ENCODE measurements at regions not wholly inside any gene's neighbourhood (a gene's known extent, or its start where the extent isn't known, plus 50 kb on each side); places are given as distances from the start of the nearest gene placed in this dataset.

DNA sequence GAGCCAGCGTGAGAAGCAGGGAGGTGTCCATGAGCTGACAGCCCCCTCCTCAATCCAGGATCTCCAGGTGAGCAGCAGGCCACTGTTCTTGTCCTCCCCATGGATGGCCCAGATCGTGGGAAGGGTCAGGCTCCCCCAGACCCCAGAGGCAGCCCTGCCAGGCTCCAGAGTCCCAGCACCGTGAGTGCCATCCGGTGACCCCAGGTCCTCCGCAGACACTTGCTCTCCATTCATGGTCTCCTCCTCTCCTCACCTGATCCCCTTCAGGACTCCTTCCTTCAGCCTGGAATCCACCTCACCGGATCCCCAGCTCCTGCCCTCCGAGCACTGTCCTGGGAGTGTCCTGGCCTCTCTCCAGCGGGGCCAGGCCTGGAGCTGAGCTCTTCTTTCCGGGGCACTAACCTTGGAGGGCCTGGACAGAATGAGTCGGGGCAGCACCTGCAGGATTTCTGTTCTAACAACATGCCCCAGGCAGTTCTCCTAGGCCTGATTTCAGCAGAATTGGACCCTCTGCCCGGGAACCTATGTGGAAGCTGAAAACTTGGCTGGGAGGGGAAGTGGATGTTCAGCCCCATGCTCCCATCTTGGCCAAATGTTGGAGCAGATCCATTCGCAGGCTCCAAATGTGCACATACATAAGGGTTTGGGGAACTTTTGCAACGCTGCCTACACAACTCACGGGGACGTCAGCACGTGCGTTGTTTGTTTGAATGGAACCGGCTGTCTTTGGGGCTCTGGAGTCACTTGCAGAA is 341.6 kb upstream of the SFSWAP start:
- TF ChIP-seq POLR2AphosphoS5 (IDR thresholded peaks at IDR 0.05; ENCODE audit: low read depth, low read length) (no peak), TAF1 (IDR thresholded peaks at IDR 0.05; ENCODE audit: borderline replicate concordance, insufficient read depth, low read length) (no peak), SIN3A (IDR thresholded peaks at IDR 0.05; ENCODE audit: borderline replicate concordance, insufficient read depth, low read length) (no peak), FOXP2 (optimal IDR thresholded peaks at IDR 0.05; ENCODE audit: borderline replicate concordance, extremely low read depth, extremely low read length, insufficient read depth) (no peak)
- TF ChIP-seq, protein P1, sequence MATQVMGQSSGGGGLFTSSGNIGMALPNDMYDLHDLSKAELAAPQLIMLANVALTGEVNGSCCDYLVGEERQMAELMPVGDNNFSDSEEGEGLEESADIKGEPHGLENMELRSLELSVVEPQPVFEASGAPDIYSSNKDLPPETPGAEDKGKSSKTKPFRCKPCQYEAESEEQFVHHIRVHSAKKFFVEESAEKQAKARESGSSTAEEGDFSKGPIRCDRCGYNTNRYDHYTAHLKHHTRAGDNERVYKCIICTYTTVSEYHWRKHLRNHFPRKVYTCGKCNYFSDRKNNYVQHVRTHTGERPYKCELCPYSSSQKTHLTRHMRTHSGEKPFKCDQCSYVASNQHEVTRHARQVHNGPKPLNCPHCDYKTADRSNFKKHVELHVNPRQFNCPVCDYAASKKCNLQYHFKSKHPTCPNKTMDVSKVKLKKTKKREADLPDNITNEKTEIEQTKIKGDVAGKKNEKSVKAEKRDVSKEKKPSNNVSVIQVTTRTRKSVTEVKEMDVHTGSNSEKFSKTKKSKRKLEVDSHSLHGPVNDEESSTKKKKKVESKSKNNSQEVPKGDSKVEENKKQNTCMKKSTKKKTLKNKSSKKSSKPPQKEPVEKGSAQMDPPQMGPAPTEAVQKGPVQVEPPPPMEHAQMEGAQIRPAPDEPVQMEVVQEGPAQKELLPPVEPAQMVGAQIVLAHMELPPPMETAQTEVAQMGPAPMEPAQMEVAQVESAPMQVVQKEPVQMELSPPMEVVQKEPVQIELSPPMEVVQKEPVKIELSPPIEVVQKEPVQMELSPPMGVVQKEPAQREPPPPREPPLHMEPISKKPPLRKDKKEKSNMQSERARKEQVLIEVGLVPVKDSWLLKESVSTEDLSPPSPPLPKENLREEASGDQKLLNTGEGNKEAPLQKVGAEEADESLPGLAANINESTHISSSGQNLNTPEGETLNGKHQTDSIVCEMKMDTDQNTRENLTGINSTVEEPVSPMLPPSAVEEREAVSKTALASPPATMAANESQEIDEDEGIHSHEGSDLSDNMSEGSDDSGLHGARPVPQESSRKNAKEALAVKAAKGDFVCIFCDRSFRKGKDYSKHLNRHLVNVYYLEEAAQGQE (IDR thresholded peaks at IDR 0.05; ENCODE audit: insufficient read depth in 1 of 2, low read depth in 2 of 2, low read length in 2 of 2) = no peak

Data from PFSK-1 (cell line).